H4 (cell line): ENCODE measurements at regions not wholly inside any gene's neighbourhood (a gene's known extent, or its start where the extent isn't known, plus 50 kb on each side); places are given as distances from the start of the nearest gene placed in this dataset.
A peak's percentile ranks its signal among the peaks of the same experiment; 100 is the strongest.

Source experiments
- DNase-seq: peaks from one replicate; pipeline ENCODE4 v3.0.0-alpha.2; 2015; ENCODE audit warnings: low spot score

DNA sequence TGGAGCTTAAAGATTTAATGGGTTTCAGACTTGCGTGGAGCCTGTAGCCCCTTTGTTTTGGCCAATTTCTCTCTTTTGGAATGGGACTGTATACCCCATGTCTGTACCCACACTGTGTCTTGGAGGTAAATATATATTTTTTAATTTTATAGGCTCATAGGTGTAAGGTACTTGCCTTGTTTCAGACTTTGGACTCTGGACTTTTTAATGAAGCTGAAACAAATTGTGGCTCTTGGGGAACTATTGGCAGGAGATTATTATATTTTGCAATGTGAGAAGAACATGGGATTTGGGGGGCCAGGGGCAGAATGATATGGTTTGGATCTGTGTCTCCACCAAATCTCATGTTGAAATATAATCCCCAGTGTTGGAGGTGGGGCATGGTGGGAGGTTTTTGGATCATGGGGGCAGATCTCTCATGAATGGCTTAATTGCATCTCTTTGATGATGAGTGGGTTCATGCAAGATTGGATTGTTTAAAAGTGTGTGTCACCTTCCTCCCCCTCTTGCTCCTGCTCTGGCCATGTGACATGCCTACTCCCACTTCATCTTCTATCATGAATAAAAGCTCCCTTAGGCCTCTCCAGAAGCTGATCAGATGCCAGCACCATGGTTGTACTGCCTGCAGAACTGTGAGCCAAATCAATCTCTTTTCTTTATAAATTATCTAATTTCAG lies 74.1 kb upstream of the ARHGAP20 start:
- no peak for DNase-seq

DNA sequence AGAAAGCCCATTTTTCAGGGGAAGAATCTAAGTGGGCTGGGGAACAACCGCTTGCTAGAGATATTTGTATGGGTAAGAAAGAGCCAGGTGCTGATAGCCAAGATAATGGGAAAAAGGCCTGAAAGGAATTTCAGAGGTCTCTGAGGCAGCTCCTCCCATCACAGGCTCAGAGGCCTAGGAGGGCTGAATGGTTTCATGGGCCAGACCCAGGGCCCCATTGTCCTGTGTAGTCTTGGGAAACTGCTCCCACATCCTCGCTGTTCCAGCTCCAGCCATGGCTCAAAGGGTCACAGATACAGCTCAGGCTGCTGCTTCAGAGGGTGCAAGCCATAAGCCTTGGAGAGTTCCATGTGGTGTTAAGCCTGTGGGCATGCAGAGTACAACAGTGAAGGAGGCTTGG lies 73.2 kb upstream of the ARHGAP20 start:
- no peak for DNase-seq

DNA sequence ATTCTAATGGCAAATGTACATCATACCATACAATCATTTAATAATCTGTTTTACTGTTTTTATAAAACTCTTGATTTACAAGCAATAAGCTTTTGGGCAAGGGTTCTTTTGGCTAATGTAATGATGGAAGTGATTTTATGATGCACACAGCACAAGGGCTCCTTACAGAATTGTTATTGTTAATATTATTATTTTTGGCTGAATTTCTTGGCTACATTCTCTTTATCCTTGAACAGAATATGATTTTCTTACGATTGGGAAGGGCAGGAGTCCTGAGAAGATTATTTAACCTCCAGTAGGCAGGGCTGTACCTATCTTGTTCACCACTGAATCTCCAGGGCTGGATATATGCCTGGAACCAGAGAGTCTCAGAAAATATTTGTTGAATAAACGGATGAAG lies 70.4 kb upstream of the ARHGAP20 start:
- DNase-seq = no peak

DNA sequence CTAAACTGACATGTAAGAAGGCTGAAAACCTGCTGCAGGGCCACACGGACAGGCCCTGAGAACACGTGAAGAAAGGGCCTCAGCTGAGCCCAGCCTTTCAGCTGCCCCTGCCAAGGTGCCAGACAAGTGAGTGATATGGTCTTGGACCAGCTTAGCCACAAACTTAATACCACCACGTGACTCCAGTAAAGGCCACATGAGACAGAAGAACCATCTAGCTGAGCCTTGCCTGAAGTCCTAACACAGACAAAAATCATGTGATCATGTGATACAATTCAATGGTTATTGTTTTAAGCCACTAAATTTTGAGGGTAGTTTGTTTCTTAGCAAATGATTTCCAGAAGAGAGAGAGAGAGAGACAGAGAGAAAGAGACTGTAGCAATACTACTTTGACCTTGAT lies 66.9 kb upstream of the ARHGAP20 start:
- DNase-seq = no peak

DNA sequence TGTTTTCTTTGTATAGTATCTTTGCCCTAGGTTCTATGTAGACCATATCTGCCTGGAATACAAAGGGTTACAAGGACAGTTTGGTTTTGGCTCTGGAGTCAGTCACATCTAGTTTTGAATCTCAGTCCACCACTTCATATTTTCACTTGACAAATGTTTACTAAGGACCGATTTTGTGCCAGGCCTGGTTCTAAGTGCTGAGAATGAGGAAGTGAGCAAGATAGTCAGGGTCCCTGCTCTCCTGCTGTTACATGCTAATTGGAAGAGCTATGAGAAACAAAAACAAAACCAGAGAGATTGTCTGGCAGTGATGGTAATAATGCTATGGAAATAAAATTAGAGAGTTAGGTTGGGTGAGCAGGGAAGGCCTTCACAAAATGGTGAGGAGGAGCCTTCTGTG lies 66.1 kb upstream of the ARHGAP20 start:
- DNase-seq = no peak

DNA sequence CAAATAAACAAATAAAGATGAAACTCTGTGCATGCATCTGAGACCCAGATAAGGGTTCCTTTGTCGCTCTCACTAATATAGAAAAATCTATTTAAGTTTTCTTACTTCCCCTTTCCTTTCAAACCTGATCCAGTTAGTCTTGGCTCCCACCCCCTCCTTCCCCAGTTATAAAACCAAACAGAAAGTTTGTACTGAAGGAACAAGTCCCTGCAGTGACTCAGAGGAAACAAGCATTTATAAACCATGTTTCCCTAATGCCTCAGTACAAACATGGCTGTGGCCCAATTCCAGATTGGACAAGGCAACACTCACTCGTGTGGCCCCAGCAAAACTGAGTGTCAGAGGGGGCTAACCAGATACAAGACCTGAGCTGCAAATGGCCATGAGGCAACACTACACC lies 65.5 kb upstream of the ARHGAP20 start:
- DNase-seq = peak; percentile 76

DNA sequence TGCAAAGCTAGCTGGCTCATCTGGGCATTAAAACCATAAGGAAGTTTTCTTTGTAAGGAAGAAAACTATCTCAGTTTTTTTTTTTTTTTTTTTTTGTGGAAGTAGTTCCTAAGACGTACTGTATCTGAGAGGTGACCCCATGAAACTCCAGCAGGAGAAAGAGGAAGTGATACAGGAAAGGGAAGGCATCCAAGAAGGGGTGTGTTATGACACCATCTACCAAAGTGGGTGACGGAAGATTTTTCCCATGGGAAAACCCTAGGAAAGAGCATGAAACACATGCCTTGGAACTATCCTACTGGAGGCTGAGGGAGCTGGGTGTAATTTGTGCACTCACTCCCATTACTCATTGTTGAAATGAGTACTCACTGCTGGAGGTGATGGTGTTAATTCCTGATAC lies 63.8 kb upstream of the ARHGAP20 start:
- no peak for DNase-seq

DNA sequence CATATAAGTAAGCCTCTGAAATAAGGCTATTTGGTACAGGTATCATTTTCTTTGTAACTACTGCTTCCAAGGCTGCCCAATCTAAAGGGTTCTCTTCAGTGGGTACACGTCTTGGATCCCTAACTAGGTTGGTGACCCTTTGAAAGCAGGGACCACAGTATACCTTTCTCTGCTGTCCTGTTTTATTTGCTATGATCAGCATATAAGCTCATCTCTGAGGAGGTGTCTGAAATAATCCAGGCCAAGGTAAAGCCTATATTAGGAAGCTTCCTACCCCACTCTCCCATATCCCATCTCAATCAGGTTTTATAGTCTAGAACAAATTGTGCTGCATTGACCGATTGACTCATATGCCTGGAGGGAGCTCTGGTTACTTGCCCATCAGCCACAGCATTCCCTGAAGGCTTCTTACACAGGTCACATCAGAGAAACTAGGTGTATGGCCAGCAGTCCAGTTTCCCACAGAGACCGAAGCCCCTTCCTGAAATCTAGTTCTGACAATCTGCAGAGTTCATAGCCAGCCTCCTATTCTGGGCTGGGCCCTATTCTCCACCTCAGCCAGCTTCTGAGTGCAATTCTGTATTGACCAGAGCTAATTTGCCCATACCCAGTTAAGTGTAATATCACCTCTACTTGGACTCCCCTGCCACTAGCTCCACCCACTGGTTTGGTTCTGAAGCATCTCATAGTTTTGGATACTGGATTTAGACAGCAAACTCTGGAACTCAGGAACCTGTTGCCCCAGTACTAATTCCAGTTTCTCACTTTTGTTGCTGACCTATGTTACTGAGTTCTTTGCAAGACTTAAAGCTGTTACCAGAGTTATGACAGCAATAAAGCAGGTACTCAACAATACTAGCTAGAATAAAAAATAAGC lies 62.1 kb upstream of the ARHGAP20 start:
- DNase-seq = no peak

DNA sequence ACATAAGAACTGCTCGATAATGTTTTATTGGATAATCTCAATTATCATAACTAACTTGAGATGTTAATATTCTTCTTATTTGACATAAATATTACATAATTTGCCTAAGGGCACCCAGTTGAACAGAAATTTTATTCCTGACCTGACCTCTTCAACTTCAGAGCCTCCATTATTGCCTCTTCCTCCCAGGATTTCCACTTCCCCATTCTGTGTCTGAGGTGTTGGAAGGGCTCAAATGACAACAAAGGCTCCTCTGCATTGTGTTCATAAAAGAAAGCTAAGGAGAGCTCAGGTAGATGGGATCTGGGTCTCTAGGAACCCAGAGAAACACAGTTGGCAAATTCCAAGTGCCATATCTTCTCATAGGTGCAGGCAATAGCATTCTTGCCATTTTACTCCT lies 61.2 kb upstream of the ARHGAP20 start:
- no peak for DNase-seq

DNA sequence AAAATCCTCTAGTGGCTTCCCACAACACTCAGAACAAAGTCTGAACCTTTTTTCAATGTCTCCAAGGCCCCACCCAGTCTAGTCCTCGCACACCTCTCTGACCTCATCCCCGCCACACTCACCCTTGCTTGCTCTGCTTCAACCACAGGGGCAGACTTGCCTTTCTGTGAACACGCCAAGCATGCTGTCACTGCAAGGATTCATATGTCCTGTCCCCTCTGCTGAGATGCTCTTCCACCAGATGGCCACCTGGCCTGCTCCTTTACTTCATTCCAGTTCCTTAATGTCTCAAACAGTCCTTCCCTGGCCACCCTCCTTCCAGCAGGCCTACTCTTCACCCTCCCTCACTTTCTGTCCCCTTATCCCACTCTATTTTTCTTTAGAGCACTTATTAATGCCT lies 60.6 kb upstream of the ARHGAP20 start:
- DNase-seq = no peak

DNA sequence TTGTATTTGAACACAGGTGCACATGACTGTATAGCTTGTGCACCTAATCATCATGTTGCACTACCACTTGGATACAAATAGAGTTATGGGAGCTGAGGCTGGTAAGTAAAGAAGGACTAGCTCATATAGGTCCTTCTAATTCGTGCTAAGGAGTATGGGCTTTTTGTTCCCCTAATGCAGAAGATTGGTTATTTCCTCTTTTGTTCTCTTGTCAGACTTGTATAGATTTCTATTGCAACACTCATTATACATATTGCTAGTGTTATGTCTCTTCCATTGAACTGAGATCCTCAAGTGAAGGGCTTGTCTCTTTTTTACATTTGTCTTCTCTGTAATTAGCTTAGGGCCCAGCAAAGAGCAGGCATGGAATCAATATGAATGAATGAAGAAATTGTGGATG lies 54.1 kb upstream of the ARHGAP20 start:
- no peak for DNase-seq

DNA sequence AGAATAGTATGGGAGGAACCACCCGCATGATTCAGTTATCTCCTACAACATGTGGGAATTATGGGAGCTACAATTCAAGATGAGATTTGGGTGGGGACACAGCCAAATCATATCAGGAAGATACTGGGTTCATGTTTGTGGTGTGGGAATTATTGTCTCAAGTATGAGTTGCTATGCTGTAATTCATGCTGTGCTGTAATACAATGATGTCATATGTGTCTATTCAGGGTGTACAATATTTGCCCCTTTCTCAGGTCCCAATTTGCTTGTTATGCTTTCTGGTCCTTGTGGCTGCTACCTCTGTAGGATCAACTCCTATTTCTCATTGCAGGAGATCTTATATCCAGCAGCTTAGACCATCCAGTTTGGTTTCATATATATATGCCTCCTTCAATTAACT lies 52.2 kb upstream of the ARHGAP20 start:
- no peak for DNase-seq

DNA sequence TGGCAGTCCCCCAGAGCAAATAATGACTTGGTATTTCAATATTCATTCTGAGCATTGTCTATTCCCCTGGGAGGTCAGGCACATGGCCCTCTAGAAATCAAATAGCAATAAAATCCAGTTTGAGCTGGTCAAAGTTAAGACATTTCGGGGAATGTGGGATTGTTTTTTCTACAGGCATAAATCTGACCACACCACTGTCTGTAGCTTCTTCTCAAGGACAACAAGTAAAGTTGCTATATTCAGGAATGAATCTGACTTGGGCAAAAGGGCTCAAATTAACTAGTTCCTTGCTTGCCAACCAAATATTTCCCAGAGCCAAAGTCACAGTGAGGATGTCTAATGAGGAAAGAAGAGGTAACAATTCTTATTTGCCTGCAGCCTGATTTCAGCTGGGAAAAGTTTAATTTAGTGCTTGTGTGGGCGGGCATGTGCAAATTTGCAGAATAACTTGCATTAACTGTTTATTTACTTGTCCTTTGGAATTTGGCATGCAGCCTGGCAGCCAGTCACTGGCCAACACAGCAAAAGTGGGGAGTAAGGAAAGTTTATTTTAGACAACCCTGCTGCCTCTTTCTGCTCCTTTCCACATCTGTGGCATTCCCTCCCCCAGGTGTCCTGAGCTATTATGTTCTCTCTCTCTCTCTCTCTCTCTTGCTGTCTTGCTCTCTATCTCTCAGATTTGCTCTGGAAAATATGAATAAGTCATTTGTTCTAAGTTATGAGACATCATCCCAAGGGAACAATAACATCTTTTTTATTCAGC lies 51.2 kb upstream of the ARHGAP20 start:
- DNase-seq = peak; percentile 87

DNA sequence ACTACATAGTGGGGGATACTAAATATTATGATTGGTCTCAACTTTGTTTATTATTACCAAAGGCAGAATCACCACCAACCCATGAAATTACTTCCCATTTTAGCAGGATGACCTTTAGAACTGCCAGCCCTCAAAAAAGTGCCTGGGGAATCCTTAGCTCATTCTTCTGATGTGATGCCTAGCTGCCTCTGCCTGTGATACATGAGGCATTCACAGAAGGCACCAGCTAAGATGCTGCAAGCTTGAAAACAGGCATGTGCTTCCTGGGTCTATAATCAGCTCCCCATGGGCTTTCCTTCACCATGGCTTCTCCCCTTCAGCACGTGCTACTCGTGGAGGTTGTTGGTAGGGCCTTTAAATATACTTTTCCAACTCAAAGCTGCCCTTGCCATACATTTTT lies 50.4 kb upstream of the ARHGAP20 start:
- DNase-seq = peak; percentile 16
